Tibial nerve (tissue), 4 donors: ENCODE measurements at regions not wholly inside any gene's neighbourhood (a gene's known extent, or its start where the extent isn't known, plus 50 kb on each side); places are given as distances from the start of the nearest gene placed in this dataset.

Source experiments
- DNase-seq, 2 donors: peaks; one replicate each; pipeline ENCODE4 v3.0.0-alpha.2; 2019; ENCODE audit warnings: low spot score in 2 of 2
- H3K27ac ChIP-seq, 4 donors: fragments of 200-600 bp; sonication (generic) in 3 of 4; one replicate each; pipeline ENCODE4 v1.5.1; 2017 to 2019; ENCODE audit warnings: mild to moderate bottlenecking in 1 of 4
- H3K27me3 ChIP-seq, 2 donors: fragments of 200-600 bp; sonication (generic) in 1 of 2; one replicate each; pipeline versions ENCODE4 v1.5.1 to v1.6.0; 2017 to 2019
- H3K36me3 ChIP-seq, 3 donors: fragments of 200-600 bp; sonication (generic); one replicate each; pipeline ENCODE4 v1.5.1; 2018 to 2019
- H3K4me1 ChIP-seq, 4 donors: fragments of 200-600 bp; sonication (generic) in 3 of 4; one replicate each; pipeline ENCODE4 v1.5.1; 2017 to 2019
- H3K4me3 ChIP-seq, 4 donors: fragments of 200-600 bp; sonication (generic) in 3 of 4; one replicate each; pipeline ENCODE4 v1.5.1; 2017 to 2019; ENCODE audit warnings: mild to moderate bottlenecking in 1 of 4, moderate library complexity in 1 of 4
- H3K9me3 ChIP-seq, 4 donors: fragments of 200-600 bp; sonication (generic) in 3 of 4; one replicate each; pipeline ENCODE4 v1.5.1; 2017 to 2019
- EP300 ChIP-seq, 2 donors: sonication (generic); formaldehyde crosslinking; IDR thresholded peaks; one replicate each; pipeline ENCODE4 v1.6.1; 2017; ENCODE audit warnings: antibody characterized with exemption in 2 of 2, mild to moderate bottlenecking in 1 of 2
- POLR2A ChIP-seq, 2 donors: fragments of 450-650 bp; IDR thresholded peaks; one replicate each; pipeline ENCODE4 v1.6.1; 2017; ENCODE audit warnings: antibody characterized with exemption in 2 of 2, mild to moderate bottlenecking in 2 of 2, moderate library complexity in 2 of 2
- WGBS, 2 donors: methylation state at CpG; one replicate each; pipeline ENCODE4 v1.1.5; 2018; 5-methylcytosine and 5-hydroxymethylcytosine counted together
- TF ChIP-seq, protein P1 (sequence below), 5 experiments: fragments of 200-600 bp in 3 of 5; fragments of 450-650 bp in 2 of 5; sonication (generic) in 3 of 5; IDR thresholded peaks; one replicate each; pipeline ENCODE4 v1.5.1; 2016 to 2019; ENCODE audit warnings: antibody characterized with exemption in 5 of 5, mild to moderate bottlenecking in 3 of 5, moderate library complexity in 2 of 5

DNA sequence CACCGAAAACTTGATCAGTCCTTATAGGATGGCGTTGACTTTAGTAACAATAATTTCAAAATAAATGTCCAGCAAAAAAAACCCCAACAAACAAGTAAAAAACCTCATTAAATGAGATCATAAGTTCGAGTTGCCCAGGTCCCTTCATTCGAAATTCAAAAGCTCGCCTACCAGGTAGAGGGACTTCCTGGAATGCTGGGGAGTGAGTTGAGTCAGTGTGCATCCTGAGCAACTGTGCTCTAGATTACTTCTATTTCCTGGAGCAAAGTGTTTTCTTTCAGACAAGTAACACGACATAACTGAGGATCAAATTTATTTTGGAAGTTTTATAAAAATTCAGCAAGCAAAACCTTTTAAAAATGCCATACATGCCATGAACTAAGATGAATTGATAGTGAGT is 511.9 kb upstream of the CITED2 start:
- WGBS, 2 donors, result 87 to 94% methylated on average over 6 of the region's 6 CpGs
- H3K36me3 ChIP-seq, result no peaks in the 10 kb centered on the region
- DNase-seq, result no peak
- H3K27me3 ChIP-seq, result no peaks in the 10 kb centered on the region
- H3K4me3 ChIP-seq, result no peak overlapping the region
- H3K27ac ChIP-seq, result no peak overlapping the region
- no peak for TF ChIP-seq EP300 (IDR thresholded peaks at IDR 0.05)
- TF ChIP-seq, protein P1, sequence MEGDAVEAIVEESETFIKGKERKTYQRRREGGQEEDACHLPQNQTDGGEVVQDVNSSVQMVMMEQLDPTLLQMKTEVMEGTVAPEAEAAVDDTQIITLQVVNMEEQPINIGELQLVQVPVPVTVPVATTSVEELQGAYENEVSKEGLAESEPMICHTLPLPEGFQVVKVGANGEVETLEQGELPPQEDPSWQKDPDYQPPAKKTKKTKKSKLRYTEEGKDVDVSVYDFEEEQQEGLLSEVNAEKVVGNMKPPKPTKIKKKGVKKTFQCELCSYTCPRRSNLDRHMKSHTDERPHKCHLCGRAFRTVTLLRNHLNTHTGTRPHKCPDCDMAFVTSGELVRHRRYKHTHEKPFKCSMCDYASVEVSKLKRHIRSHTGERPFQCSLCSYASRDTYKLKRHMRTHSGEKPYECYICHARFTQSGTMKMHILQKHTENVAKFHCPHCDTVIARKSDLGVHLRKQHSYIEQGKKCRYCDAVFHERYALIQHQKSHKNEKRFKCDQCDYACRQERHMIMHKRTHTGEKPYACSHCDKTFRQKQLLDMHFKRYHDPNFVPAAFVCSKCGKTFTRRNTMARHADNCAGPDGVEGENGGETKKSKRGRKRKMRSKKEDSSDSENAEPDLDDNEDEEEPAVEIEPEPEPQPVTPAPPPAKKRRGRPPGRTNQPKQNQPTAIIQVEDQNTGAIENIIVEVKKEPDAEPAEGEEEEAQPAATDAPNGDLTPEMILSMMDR (IDR thresholded peaks at IDR 0.05), result no peak
- TF ChIP-seq POLR2A (IDR thresholded peaks at IDR 0.05), result no peak
- no peaks in the 10 kb centered on the region for H3K9me3 ChIP-seq
- H3K4me1 ChIP-seq, result peaks cover 0 to 54% (median 15%) of the 10 kb centered on the region in 4 donors

DNA sequence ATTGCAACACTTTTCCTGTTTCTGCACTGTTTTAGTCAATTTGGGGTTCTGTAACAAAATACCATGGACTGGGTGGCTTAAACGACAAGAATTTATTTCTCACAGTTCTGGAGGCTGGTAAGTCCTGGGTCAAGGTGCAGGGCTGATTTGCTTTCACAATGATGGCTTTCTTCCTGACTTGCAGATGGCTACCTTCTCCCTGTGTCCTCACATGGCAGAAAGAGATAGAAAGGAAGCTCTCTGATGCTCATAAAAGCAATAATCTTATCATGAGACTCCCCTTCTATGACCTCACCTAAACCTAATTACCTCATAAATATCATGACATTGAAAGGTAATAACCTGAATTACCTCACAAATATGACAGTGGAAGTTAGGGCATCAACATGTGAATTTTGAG is 511.5 kb upstream of the CITED2 start:
- 33 to 38% methylated on average over 1 of the region's 1 CpG for WGBS, 2 donors
- Histone ChIP-seq H3K27ac (no peak overlapping the region), H3K36me3 (no peaks in the 10 kb centered on the region), H3K27me3 (no peaks in the 10 kb centered on the region), H3K9me3 (no peaks in the 10 kb centered on the region), H3K4me1 (peaks cover 0 to 57% (median 15%) of the 10 kb centered on the region in 4 donors), H3K4me3 (no peak overlapping the region)
- no peak for DNase-seq
- TF ChIP-seq POLR2A (IDR thresholded peaks at IDR 0.05) (no peak), EP300 (IDR thresholded peaks at IDR 0.05) (no peak)
- TF ChIP-seq, protein P1 (IDR thresholded peaks at IDR 0.05), result no peak

DNA sequence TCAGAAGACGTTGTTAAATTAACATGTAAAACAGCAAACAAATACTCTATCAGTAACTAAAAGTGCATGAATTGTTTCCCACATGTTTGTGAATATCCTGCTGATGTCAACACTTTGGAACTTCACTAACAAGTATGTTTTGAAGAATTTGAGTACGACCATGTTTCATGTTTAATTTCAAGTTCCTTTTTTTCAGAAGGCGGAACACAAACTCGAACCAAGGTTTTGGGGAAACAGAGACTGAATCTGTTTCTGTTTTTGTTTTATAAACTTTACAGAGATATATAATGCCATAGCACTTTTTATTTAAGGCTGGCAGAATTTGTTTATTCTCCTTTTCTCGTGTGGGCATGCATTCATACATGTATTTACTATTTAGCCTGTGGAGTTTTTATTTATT is 509.3 kb upstream of the CITED2 start:
- DNase-seq, result no peak
- no peaks in the 10 kb centered on the region for H3K36me3 ChIP-seq
- TF ChIP-seq EP300 (IDR thresholded peaks at IDR 0.05) (no peak), POLR2A (IDR thresholded peaks at IDR 0.05) (no peak)
- TF ChIP-seq, protein P1 (IDR thresholded peaks at IDR 0.05), result no peak
- no peaks in the 10 kb centered on the region for H3K9me3 ChIP-seq
- peaks cover 0 to 49% (median 15%) of the 10 kb centered on the region in 4 donors for H3K4me1 ChIP-seq
- WGBS, 2 donors, result 42 to 45% methylated on average over 5 of the region's 5 CpGs
- no peaks in the 10 kb centered on the region for H3K27me3 ChIP-seq
- H3K4me3 ChIP-seq, result no peak overlapping the region
- peak overlapping the region; percentile 15 to 79 (median 59) for H3K27ac ChIP-seq

DNA sequence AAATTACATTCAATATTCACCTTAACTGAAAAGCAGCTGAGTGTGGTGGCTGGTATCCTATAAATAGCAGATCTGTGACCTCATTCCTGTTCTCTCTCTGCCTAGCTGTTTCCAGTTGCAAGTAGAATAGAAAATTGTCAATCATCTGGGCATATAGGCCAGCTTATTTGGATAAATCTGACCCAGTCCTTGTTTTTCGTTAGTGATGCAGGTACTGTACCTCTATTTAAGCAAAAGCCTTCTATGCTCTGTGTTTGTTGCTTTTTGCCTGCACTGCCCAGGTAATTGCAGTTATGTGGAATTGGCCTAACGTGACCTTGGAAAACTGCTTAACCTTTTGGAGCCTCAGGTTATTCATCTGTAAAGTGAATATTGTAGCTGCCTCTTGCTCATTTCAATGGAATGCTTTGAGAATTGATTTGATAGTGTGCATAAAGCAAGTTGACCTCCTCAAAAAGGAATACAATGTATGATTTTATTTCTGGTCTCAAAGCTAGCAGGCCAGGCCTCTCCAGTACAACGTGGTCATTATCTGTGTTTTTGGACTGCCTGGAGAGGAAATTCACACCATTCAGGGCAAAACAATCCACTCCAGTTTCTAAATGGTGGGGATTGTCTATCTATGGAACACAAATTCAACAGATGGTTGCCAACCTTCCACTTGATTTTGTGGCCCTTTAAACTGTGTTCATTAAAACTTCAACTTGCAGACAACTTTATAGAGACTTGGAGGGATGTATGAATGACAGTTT is 508.7 kb upstream of the CITED2 start:
- no peak for TF ChIP-seq POLR2A (IDR thresholded peaks at IDR 0.05)
- TF ChIP-seq, protein P1 (IDR thresholded peaks at IDR 0.05), result no peak
- Histone ChIP-seq H3K36me3 (no peaks in the 10 kb centered on the region), H3K4me3 (no peak overlapping the region), H3K4me1 (peaks cover 0 to 43% (median 15%) of the 10 kb centered on the region in 4 donors), H3K27ac (peak overlapping the region; percentile 21 to 79 (median 59)), H3K9me3 (no peaks in the 10 kb centered on the region), H3K27me3 (no peaks in the 10 kb centered on the region)
- WGBS, 2 donors, result 28 to 34% methylated on average over 3 of the region's 3 CpGs
- no peak for DNase-seq

DNA sequence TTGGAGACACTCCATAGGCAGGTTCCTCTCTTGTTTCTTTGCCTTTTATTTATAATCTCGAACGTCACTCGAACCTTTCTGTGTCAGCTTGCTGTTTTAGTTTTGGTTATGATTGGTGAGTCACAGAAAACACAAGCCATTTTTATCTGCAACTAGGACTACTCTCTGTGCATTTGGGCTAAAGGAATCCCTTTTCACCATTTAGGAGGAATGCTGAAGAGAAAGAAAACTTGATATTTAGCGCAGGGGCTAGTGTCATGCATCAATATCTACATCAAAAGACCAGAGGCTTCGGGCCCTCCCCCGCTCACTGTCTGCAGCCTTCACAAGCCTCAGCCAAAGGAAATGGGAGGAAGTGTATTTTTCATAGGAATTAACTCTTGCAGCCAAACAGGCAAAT is 507.8 kb upstream of the CITED2 start:
- Histone ChIP-seq H3K4me3 (no peak overlapping the region), H3K4me1 (peaks cover 0 to 39% (median 15%) of the 10 kb centered on the region in 4 donors), H3K27ac (peak overlapping the region; percentile 21 to 79 (median 59)), H3K9me3 (no peaks in the 10 kb centered on the region), H3K27me3 (no peaks in the 10 kb centered on the region), H3K36me3 (no peaks in the 10 kb centered on the region)
- no peak for TF ChIP-seq EP300 (IDR thresholded peaks at IDR 0.05)
- TF ChIP-seq, protein P1 (IDR thresholded peaks at IDR 0.05), result no peak
- no peak for TF ChIP-seq POLR2A (IDR thresholded peaks at IDR 0.05)
- WGBS, 2 donors, result 41 to 43% methylated on average over 6 of the region's 6 CpGs
- DNase-seq, result no peak
